ENCODE measurements at regions not wholly inside any gene's neighbourhood (a gene's known extent, or its start where the extent isn't known, plus 50 kb on each side); places are given as distances from the start of the nearest gene placed in this dataset.

DNA sequence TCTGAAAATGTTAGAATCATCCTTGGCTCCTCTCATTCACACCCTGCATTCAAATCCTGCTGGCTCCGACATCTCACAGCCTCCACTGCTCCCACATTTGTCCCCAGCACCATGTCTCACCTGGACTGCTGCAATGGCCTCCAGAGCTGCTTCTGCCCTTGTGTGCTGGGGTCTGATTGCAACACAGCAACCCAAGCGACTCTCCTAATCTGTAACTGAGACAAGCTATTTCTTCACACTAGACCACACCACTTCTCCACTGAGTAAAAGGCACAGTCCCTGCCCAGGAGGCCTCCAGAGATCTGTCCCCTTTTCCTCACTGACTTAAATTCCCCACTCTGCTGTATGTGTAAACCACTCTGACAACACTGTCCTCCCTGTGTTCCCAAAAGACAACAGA, 151.1 kb upstream of the TAS2R1 start:
- TF ChIP-seq, protein P1, sequence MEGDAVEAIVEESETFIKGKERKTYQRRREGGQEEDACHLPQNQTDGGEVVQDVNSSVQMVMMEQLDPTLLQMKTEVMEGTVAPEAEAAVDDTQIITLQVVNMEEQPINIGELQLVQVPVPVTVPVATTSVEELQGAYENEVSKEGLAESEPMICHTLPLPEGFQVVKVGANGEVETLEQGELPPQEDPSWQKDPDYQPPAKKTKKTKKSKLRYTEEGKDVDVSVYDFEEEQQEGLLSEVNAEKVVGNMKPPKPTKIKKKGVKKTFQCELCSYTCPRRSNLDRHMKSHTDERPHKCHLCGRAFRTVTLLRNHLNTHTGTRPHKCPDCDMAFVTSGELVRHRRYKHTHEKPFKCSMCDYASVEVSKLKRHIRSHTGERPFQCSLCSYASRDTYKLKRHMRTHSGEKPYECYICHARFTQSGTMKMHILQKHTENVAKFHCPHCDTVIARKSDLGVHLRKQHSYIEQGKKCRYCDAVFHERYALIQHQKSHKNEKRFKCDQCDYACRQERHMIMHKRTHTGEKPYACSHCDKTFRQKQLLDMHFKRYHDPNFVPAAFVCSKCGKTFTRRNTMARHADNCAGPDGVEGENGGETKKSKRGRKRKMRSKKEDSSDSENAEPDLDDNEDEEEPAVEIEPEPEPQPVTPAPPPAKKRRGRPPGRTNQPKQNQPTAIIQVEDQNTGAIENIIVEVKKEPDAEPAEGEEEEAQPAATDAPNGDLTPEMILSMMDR (conservative IDR thresholded peaks at IDR 0.05): no peak
- no peak for TF ChIP-seq EZH2 (IDR thresholded peaks at IDR 0.05; ENCODE audit: low read depth)
